Lower leg skin (tissue), 3 donors: ENCODE measurements at regions not wholly inside any gene's neighbourhood (a gene's known extent, or its start where the extent isn't known, plus 50 kb on each side); places are given as distances from the start of the nearest gene placed in this dataset.

ENCODE experiments used
- POLR2A ChIP-seq, 2 donors: fragments of 450-650 bp; IDR thresholded peaks; one replicate each; pipeline ENCODE4 v1.6.1; 2016 to 2017; ENCODE audit warnings: antibody characterized with exemption in 2 of 2, mild to moderate bottlenecking in 1 of 2, moderate library complexity in 1 of 2
- TF ChIP-seq, protein P1 (sequence below), 3 donors: fragments of 450-650 bp; IDR thresholded peaks; one replicate each; pipeline ENCODE4 v1.5.1; 2016; ENCODE audit warnings: antibody characterized with exemption in 3 of 3, mild to moderate bottlenecking in 3 of 3, moderate library complexity in 2 of 3

DNA sequence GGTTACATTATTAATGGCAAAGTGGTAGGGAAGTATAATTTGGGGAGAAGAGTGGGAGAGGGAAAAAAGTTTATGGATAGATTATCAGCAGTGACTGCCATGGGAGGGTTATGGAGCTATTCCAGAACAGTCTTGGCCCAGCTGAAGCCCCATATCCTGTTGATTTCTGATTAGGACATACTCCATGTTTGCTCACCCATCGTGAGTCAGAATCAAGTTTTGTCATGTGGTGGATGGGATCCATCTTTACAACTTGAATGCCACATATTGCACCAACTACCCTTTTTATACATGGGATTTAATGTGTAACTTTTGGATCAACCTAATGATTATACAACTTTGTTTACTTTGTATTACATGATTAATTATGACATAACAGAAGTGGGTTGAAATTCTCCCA is 217.0 kb downstream of the HAO1 start:
- TF ChIP-seq, protein P1, sequence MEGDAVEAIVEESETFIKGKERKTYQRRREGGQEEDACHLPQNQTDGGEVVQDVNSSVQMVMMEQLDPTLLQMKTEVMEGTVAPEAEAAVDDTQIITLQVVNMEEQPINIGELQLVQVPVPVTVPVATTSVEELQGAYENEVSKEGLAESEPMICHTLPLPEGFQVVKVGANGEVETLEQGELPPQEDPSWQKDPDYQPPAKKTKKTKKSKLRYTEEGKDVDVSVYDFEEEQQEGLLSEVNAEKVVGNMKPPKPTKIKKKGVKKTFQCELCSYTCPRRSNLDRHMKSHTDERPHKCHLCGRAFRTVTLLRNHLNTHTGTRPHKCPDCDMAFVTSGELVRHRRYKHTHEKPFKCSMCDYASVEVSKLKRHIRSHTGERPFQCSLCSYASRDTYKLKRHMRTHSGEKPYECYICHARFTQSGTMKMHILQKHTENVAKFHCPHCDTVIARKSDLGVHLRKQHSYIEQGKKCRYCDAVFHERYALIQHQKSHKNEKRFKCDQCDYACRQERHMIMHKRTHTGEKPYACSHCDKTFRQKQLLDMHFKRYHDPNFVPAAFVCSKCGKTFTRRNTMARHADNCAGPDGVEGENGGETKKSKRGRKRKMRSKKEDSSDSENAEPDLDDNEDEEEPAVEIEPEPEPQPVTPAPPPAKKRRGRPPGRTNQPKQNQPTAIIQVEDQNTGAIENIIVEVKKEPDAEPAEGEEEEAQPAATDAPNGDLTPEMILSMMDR (IDR thresholded peaks at IDR 0.05): no peak
- no peak for TF ChIP-seq POLR2A (IDR thresholded peaks at IDR 0.05)
